AG08395 (cell line): ENCODE measurements at regions not wholly inside any gene's neighbourhood (a gene's known extent, or its start where the extent isn't known, plus 50 kb on each side); places are given as distances from the start of the nearest gene placed in this dataset.

Source experiments
- DNase-seq: peaks from one replicate; pipeline ENCODE4 v3.0.0; 2012; ENCODE audit warnings: mixed read lengths, low spot score

GRCh38 chr1:229971141-229971540 lies 95.9 kb upstream of the GALNT2 start:
- DNase-seq = no peak

- DNase-seq = no peak
These were observed 94.3 kb upstream of the GALNT2 start for GRCh38 chr1:229972600-229973296.

- DNase-seq = no peak
These were observed 93.8 kb upstream of the GALNT2 start for GRCh38 chr1:229973297-229973612.

- DNase-seq = no peak
These were observed 92.0 kb upstream of the GALNT2 start for GRCh38 chr1:229975047-229975446.

- no peak for DNase-seq
These were observed 87.0 kb upstream of the GALNT2 start for GRCh38 chr1:229980009-229980408.

GRCh38 chr1:229981736-229982135 lies 85.3 kb upstream of the GALNT2 start:
- no peak for DNase-seq

GRCh38 chr1:229984310-229984991 lies 82.6 kb upstream of the GALNT2 start:
- DNase-seq = no peak

DNA sequence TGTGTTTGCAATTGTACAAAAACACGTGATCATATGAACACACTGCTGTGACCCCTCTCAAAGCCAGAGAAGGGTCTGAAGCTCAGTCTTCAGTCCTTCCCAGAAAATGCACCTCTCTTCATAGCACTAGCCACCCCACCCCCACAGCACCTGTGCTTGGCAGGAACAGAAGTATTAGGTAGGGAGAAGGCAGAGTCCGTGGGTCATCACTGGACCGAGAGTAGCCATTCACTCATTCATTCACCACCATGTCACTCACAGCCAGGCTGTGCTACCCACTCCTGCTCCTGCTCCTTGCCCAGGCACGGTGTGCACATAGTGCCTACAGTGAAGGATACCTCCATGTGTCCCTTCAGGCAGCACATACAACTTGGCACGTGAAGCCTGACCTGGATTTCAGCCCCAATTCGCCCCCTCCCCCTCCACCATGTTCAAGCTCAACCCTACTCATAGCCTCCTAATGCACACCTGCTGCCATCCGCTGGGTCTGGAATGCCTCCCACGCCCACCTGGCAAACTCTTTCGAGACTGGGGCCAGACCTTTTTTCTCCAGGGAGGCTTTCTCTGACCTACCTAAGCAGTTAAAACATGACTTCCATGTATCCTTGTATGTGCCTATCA lies 81.9 kb upstream of the GALNT2 start:
- DNase-seq = no peak

GRCh38 chr1:229985613-229986010 lies 81.4 kb upstream of the GALNT2 start:
- DNase-seq = no peak

DNA sequence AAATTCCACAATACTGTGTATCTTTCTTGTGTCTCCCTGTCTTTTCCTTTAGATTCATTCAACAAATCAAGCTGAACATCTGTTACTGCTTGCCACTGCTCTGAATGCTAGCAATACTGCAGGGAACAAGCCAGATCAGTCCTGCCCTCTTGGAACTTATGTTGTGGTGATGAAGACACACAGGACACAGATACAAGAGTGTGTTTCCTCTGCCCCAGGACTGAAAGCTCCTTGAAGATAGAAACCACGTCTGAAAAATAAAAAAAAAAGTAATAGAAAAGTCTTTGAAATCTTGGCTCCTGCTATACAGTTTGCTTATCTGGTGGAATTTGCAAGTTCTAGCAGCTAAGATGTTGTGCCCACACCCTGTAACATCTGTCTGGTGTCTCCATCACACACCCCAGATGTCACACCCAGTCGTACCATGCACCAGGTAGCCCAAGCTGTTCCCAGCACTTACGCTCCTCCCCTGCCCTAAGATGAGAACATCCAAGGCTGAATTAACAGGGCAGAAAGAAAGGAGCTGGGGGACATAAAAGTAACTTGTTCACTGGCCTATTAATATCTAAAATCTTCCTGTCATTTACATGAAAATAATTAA lies 80.2 kb upstream of the GALNT2 start:
- DNase-seq = no peak

- no peak for DNase-seq
These were observed 79.1 kb upstream of the GALNT2 start for GRCh38 chr1:229987953-229988352.

- DNase-seq = no peak
These were observed 78.5 kb upstream of the GALNT2 start for GRCh38 chr1:229988534-229988933.

GRCh38 chr1:229989591-229990248 lies 77.3 kb upstream of the GALNT2 start:
- no peak for DNase-seq

DNA sequence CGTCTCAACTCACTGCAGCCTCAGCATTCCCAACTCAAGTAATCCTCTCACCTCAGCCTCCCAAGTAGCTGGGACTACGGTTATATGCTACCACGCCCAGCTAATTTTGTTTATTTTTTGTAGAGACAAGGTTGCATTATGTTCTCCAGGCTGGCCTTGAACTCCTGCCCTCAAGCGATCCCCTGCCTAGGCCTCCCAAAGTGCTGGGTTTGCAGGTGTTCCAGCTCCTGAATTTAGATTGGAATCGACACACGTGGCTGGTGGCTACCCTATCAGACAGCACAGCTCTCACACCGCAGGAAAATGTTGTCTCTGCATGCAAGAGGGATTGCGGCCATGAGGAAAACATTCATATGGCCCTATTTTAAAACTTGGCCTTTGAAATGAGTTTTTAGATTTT lies 76.7 kb upstream of the GALNT2 start:
- DNase-seq = no peak

- DNase-seq = no peak
These were observed 75.9 kb upstream of the GALNT2 start for GRCh38 chr1:229991104-229991513.

DNA sequence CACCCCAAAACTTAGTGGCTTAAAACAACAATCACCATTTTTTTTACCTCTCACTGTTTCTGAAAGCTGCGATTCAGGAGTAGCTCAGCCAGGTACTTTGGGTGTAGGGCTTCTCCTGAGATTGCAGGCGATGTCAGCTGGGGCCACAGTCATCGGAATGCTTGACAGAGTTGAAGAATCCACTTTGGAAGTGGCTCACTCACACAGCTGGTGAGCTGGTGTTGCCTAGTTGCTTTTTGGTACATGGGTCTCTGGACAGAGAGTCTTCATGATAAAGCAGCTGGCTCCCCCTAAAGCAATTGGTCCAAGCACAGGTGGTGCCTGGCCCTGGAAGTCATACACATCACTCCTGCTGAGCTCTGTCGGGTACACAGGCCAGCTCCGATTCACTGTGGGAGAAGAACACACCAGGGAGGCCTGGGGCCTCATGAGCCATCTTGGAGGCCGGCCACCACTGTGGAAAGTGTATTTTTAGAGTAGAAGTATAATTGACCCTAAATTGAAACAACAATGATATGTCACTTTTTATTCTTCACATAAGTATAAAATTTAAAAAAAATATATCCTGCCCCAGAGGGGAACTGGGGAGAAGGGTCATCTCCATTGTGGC lies 75.2 kb upstream of the GALNT2 start:
- DNase-seq = no peak

DNA sequence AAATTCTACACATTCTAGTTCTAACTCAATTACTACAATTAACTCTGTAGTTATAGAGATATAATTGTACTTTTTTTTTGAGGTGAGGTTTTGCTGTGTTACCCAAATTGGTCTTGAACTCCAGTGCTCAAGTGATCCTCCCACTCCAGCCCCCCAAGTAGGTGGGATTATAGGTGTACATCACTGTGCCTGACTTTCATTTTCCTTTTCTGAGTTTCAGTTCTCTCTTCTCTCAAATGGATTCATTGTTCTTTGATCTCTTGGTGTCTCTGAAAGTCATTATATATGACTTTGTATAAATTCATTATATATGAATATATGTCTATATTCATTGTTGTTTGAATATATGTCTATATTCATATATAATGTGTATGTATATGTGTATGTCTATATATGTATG lies 74.0 kb upstream of the GALNT2 start:
- no peak for DNase-seq

- no peak for DNase-seq
These were observed 73.1 kb upstream of the GALNT2 start for GRCh38 chr1:229993894-229994293.

- DNase-seq = no peak
These were observed 67.9 kb upstream of the GALNT2 start for GRCh38 chr1:229999004-229999670.

GRCh38 chr1:230000493-230001184 lies 66.4 kb upstream of the GALNT2 start:
- DNase-seq = no peak
